Effector memory CD4-positive, alpha-beta T cell (primary cell): ENCODE measurements at regions not wholly inside any gene's neighbourhood (a gene's known extent, or its start where the extent isn't known, plus 50 kb on each side); places are given as distances from the start of the nearest gene placed in this dataset.

Source experiments
- DNase-seq, 3 donors: peaks; one replicate each; pipeline ENCODE4 v3.0.0-alpha.2; 2020
- H3K27ac ChIP-seq: 2 replicates; pipeline ENCODE4 v1.7.0; 2013; ENCODE audit warnings: mild to moderate bottlenecking, low read length, moderate library complexity; ENCODE audit not compliant: insufficient read depth, poor library complexity, severe bottlenecking
- H3K27me3 ChIP-seq: replicated peaks from 2 replicates; pipeline ENCODE4 v1.7.0; 2013; ENCODE audit warnings: mild to moderate bottlenecking, low read length; ENCODE audit not compliant: insufficient read depth, control insufficient read depth, poor library complexity, severe bottlenecking
- H3K36me3 ChIP-seq: 2 replicates; pipeline ENCODE4 v1.7.0; 2013; ENCODE audit warnings: mild to moderate bottlenecking, low read length, moderate library complexity; ENCODE audit not compliant: control insufficient read depth, insufficient read depth
- H3K4me1 ChIP-seq: 2 replicates; pipeline ENCODE4 v1.7.0; 2013; ENCODE audit warnings: low read length, mild to moderate bottlenecking; ENCODE audit not compliant: control insufficient read depth, insufficient read depth, poor library complexity, severe bottlenecking
- H3K4me3 ChIP-seq: 2 replicates; pipeline ENCODE4 v1.7.0; 2013; ENCODE audit warnings: low read length, low read depth, mild to moderate bottlenecking; ENCODE audit not compliant: insufficient read depth, poor library complexity, severe bottlenecking
- H3K9me3 ChIP-seq: 2 replicates; pipeline ENCODE4 v1.7.0; 2013; ENCODE audit warnings: mild to moderate bottlenecking, low read length, moderate library complexity; ENCODE audit not compliant: control insufficient read depth

- Histone ChIP-seq H3K36me3 (no peaks in the 10 kb centered on the region), H3K9me3 (no peaks in the 10 kb centered on the region), H3K4me1 (no peaks in the 10 kb centered on the region), H3K4me3 (no peak overlapping the region), H3K27me3 (no peaks in the 10 kb centered on the region), H3K27ac (no peak overlapping the region)
- no peak for DNase-seq
Measured at GRCh38 chr6:113317442-113317841, 539.7 kb upstream of the MARCKS start.

GRCh38 chr6:113317891-113318574 lies 539.1 kb upstream of the MARCKS start:
- Histone ChIP-seq H3K4me1 (no peaks in the 10 kb centered on the region), H3K36me3 (no peaks in the 10 kb centered on the region), H3K27ac (no peak overlapping the region), H3K4me3 (no peak overlapping the region), H3K9me3 (no peaks in the 10 kb centered on the region), H3K27me3 (no peaks in the 10 kb centered on the region)
- DNase-seq = no peak

GRCh38 chr6:113318575-113318917 lies 538.6 kb upstream of the MARCKS start:
- no peaks in the 10 kb centered on the region for H3K27me3 ChIP-seq
- H3K4me3 ChIP-seq = no peak overlapping the region
- H3K27ac ChIP-seq = no peak overlapping the region

GRCh38 chr6:113320653-113321052 lies 536.5 kb upstream of the MARCKS start:
- H3K36me3 ChIP-seq = no peaks in the 10 kb centered on the region
- no peak overlapping the region for H3K27ac ChIP-seq
- no peak for DNase-seq
- no peaks in the 10 kb centered on the region for H3K9me3 ChIP-seq
- no peaks in the 10 kb centered on the region for H3K27me3 ChIP-seq
- H3K4me3 ChIP-seq = no peak overlapping the region
- H3K4me1 ChIP-seq = no peaks in the 10 kb centered on the region

More at GRCh38 chr6:113318575-113318917, 538.6 kb upstream of the MARCKS start:
- H3K4me1 ChIP-seq = no peaks in the 10 kb centered on the region
- no peaks in the 10 kb centered on the region for H3K36me3 ChIP-seq
- DNase-seq = no peak
- H3K9me3 ChIP-seq = no peaks in the 10 kb centered on the region

GRCh38 chr6:113326781-113327180 lies 530.4 kb upstream of the MARCKS start:
- Histone ChIP-seq H3K4me1 (no peaks in the 10 kb centered on the region), H3K9me3 (no peaks in the 10 kb centered on the region), H3K36me3 (no peaks in the 10 kb centered on the region), H3K27me3 (no peaks in the 10 kb centered on the region), H3K4me3 (no peak overlapping the region), H3K27ac (no peak overlapping the region)
- no peak for DNase-seq

GRCh38 chr6:113328886-113329381 lies 528.2 kb upstream of the MARCKS start:
- no peak for DNase-seq

GRCh38 chr6:113329942-113330635 lies 527.1 kb upstream of the MARCKS start:
- no peaks in the 10 kb centered on the region for H3K36me3 ChIP-seq
- H3K4me3 ChIP-seq = no peak overlapping the region
- no peak for DNase-seq
- H3K4me1 ChIP-seq = no peaks in the 10 kb centered on the region
- H3K27ac ChIP-seq = no peak overlapping the region
- no peaks in the 10 kb centered on the region for H3K27me3 ChIP-seq
- H3K9me3 ChIP-seq = no peaks in the 10 kb centered on the region

More at GRCh38 chr6:113328886-113329381, 528.2 kb upstream of the MARCKS start:
- H3K27me3 ChIP-seq = no peaks in the 10 kb centered on the region
- H3K9me3 ChIP-seq = no peaks in the 10 kb centered on the region
- H3K27ac ChIP-seq = no peak overlapping the region
- no peak overlapping the region for H3K4me3 ChIP-seq
- H3K36me3 ChIP-seq = no peaks in the 10 kb centered on the region
- H3K4me1 ChIP-seq = no peaks in the 10 kb centered on the region

- Histone ChIP-seq H3K27me3 (no peaks in the 10 kb centered on the region), H3K9me3 (no peaks in the 10 kb centered on the region), H3K36me3 (no peaks in the 10 kb centered on the region), H3K27ac (no peak overlapping the region), H3K4me1 (no peaks in the 10 kb centered on the region), H3K4me3 (no peak overlapping the region)
- DNase-seq = no peak
Measured at GRCh38 chr6:113330636-113330946, 526.6 kb upstream of the MARCKS start.

GRCh38 chr6:113331021-113331420 lies 526.1 kb upstream of the MARCKS start:
- DNase-seq = no peak
- Histone ChIP-seq H3K27me3 (no peaks in the 10 kb centered on the region), H3K4me3 (no peak overlapping the region), H3K9me3 (no peaks in the 10 kb centered on the region), H3K27ac (no peak overlapping the region), H3K36me3 (no peaks in the 10 kb centered on the region), H3K4me1 (no peaks in the 10 kb centered on the region)

- no peak overlapping the region for H3K27ac ChIP-seq
- H3K4me1 ChIP-seq = no peaks in the 10 kb centered on the region
- no peak for DNase-seq
- H3K27me3 ChIP-seq = no peaks in the 10 kb centered on the region
- no peaks in the 10 kb centered on the region for H3K9me3 ChIP-seq
- no peaks in the 10 kb centered on the region for H3K36me3 ChIP-seq
- H3K4me3 ChIP-seq = no peak overlapping the region
Measured at GRCh38 chr6:113338644-113339043, 518.5 kb upstream of the MARCKS start.
